HUES64 (cell line): ENCODE measurements at regions not wholly inside any gene's neighbourhood (a gene's known extent, or its start where the extent isn't known, plus 50 kb on each side); places are given as distances from the start of the nearest gene placed in this dataset.

Experiments
- H3K27ac ChIP-seq: 2 replicates; pipeline ENCODE4 v1.7.0; 2013; ENCODE audit warnings: low read depth, low read length, inconsistent platforms
- H3K27me3 ChIP-seq: 2 replicates; pipeline ENCODE4 v1.6.1; 2013; ENCODE audit warnings: mild to moderate bottlenecking, low read length; ENCODE audit not compliant: insufficient read depth
- H3K36me3 ChIP-seq: 2 replicates; pipeline ENCODE4 v1.6.1; 2013; ENCODE audit warnings: mild to moderate bottlenecking, low read length; ENCODE audit not compliant: insufficient read depth
- H3K4me1 ChIP-seq: 2 replicates; pipeline ENCODE4 v1.6.1; 2013; ENCODE audit warnings: mild to moderate bottlenecking, low read length, moderate library complexity; ENCODE audit not compliant: insufficient read depth
- H3K4me3 ChIP-seq: 2 replicates; pipeline ENCODE4 v1.5.1; 2013; ENCODE audit warnings: mild to moderate bottlenecking, low read length, moderate library complexity
- H3K9ac ChIP-seq: 2 replicates; pipeline ENCODE4 v1.6.1; 2013; ENCODE audit warnings: mild to moderate bottlenecking, low read depth, low read length
- H3K9me3 ChIP-seq: 2 replicates; pipeline ENCODE4 v1.6.1; 2013; ENCODE audit warnings: low read depth, low read length; ENCODE audit not compliant: insufficient read depth
- WGBS: fragments of 150-250, 120-280 bp; methylation state at CpG from one replicate; pipeline ENCODE4 v1.1.7; 2013; ENCODE audit warnings: missing lambda C conversion rate; 5-methylcytosine and 5-hydroxymethylcytosine counted together

DNA sequence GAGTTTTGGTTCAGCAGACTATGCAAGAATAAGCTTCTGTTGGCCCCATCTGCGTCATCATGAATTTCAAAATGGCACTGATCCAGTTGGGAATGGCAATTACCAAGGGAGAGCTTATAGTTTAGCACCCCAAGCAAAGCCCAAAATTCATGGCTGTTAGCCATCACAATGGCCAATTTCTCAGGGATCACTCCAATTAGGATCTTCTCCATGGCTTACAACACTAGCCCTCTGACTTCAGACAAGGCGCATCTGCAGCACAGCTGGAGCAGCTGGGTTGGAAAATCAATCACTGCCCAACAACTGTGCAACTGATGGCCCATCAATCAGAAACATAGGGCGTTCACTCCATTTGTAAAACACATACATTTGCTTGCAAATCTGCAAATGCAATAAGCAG, 273.6 kb downstream of the SRBD1 start:
- Histone ChIP-seq H3K27ac (no peak overlapping the region), H3K4me1 (0 out of 2 replicates have a peak, but pooled peaks cover 4% of the 10 kb centered on the region), H3K27me3 (no peaks in the 10 kb centered on the region), H3K36me3 (no peaks in the 10 kb centered on the region), H3K9me3 (no peaks in the 10 kb centered on the region), H3K4me3 (no peak overlapping the region), H3K9ac (no peak overlapping the region)
- WGBS = 96% methylated on average over 3 of the region's 3 CpGs

DNA sequence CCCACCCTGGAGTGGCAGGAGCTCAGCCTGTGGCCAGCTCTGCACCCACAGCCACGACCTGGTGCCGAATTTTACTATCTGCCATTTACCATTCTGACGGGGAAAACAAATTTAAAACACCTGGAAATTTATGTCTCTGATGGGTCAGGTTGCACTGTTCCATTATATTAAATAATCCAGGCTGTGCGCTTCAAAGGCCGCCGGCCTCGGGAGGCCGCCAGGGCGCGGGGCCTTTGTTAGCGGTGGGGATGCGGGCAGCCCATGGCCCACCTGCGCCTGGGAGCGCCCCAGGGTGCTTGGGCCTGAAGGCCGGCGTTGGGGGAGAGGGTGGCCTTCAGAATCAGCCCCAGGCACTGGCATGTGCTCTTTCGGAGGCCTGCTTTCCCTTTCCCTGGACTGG, 276.9 kb downstream of the SRBD1 start:
- Histone ChIP-seq H3K9me3 (no peaks in the 10 kb centered on the region), H3K4me1 (0 out of 2 replicates have a peak, but pooled peaks cover 4% of the 10 kb centered on the region), H3K4me3 (no peak overlapping the region), H3K9ac (no peak overlapping the region), H3K27ac (no peak overlapping the region), H3K36me3 (no peaks in the 10 kb centered on the region), H3K27me3 (no peaks in the 10 kb centered on the region)
- 97% methylated on average over 17 of the region's 17 CpGs for WGBS

DNA sequence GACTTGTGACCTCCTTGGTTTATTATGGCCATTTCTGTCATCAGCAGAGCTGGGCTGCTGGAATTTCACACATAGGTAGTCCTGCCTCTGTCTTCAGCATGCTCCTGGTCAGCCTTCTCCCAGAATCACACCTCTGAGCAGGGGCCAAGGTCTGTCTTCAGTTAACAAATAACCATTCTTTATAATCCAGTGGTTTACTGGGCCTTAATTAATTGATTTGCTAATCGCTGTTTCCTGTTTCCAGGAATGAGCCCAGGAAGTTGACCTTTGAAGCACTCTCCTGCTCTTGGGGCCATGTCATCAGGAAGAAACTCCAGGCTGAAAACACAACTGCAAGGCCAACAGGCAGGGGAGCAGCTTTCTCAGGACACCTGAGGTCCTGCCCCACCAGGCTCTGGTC, 278.5 kb downstream of the SRBD1 start:
- Histone ChIP-seq H3K9me3 (no peaks in the 10 kb centered on the region), H3K27ac (no peak overlapping the region), H3K4me1 (0 out of 2 replicates have a peak, but pooled peaks cover 4% of the 10 kb centered on the region), H3K27me3 (no peaks in the 10 kb centered on the region), H3K36me3 (no peaks in the 10 kb centered on the region), H3K9ac (no peak overlapping the region), H3K4me3 (no peak overlapping the region)
- WGBS = 88% methylated on average over 1 of the region's 1 CpG

DNA sequence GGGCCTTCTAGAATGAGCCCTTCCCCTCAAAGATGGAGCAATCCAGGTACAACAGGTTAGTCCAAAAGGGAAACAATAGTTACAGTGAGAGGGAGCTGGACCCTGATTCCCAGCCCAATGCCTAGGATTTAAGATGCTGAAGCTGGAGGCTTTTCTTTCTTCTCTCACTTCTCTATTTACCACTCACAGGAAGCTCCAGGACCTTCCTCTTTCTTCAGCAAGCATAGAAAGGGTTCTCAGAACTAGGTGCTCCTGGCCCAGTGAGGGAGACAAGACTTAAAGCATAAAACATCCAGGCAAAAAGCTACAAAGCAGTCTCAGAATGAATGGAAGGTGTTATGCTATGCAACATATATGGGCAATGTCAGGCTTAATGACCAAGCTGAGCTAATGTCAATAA, 279.0 kb downstream of the SRBD1 start:
- no peak overlapping the region for H3K4me3 ChIP-seq

DNA sequence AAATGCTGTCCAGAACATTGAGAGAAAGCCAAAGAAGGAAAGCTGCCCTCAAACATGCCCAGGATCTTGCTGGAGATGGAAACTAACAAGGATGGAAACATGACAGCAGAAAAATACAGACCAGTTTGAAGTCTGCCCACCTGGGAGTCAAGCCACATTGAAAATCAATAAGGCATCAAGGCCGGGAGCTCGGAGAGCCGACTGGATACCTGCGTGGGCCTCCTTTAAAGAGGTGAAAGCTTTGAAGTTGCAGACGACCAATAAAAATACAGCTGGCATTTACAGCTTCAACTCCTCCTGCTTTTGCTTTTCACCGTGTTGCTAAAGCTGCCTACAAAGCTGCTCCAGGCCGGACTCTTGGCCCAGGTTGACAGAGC, 279.7 kb downstream of the SRBD1 start:
- Histone ChIP-seq H3K9ac (no peak overlapping the region), H3K4me3 (no peak overlapping the region), H3K36me3 (no peaks in the 10 kb centered on the region), H3K4me1 (0 out of 2 replicates have a peak, but pooled peaks cover 4% of the 10 kb centered on the region), H3K27ac (no peak overlapping the region), H3K27me3 (no peaks in the 10 kb centered on the region), H3K9me3 (no peaks in the 10 kb centered on the region)
- 90% methylated on average over 7 of the region's 7 CpGs for WGBS

More for the DNA sequence above, 279.0 kb downstream of the SRBD1 start:
- H3K9ac ChIP-seq = no peak overlapping the region
- no peaks in the 10 kb centered on the region for H3K36me3 ChIP-seq
- 0 out of 2 replicates have a peak, but pooled peaks cover 4% of the 10 kb centered on the region for H3K4me1 ChIP-seq
- no peak overlapping the region for H3K27ac ChIP-seq
- no peaks in the 10 kb centered on the region for H3K27me3 ChIP-seq
- H3K9me3 ChIP-seq = no peaks in the 10 kb centered on the region

DNA sequence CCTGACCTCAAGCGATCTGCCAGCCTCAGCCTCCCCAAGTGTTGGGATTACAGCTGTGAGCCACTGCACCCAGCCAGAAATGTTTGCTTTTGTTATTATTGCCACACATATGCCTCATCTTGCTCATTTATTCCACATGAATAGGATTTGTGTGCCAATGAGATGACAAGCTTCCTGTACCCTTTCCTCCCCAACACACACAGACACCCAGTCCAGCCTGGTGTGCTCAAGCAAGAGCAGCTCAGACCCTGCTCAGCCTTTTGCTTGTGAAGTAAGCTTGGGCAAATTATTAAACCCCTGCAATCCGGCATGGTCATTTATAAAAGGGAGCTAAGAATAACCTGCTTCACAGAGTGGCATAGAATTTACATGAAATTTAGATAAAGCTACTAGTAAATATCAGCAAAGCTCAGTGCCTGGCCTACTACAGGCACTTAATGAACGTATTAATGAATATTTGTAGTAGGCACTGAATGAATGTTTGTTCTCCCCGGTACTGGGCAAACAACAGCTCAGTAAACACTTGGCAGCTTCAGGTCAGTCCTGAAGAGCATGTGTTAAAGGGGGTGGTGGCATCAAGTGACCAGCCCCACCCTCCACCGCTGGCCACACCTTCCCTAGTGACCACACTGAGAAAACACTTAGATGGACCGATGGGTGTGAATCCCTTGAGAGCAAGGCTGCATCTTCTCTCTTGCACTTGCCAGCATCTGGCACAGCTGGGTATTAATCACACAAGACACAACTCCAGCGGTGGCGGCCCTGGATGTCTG, 280.2 kb downstream of the SRBD1 start:
- Histone ChIP-seq H3K27ac (no peak overlapping the region), H3K9me3 (no peaks in the 10 kb centered on the region), H3K36me3 (no peaks in the 10 kb centered on the region), H3K27me3 (no peaks in the 10 kb centered on the region), H3K4me3 (no peak overlapping the region), H3K9ac (no peak overlapping the region), H3K4me1 (0 out of 2 replicates have a peak, but pooled peaks cover 4% of the 10 kb centered on the region)
- 89% methylated on average over 8 of the region's 8 CpGs for WGBS

DNA sequence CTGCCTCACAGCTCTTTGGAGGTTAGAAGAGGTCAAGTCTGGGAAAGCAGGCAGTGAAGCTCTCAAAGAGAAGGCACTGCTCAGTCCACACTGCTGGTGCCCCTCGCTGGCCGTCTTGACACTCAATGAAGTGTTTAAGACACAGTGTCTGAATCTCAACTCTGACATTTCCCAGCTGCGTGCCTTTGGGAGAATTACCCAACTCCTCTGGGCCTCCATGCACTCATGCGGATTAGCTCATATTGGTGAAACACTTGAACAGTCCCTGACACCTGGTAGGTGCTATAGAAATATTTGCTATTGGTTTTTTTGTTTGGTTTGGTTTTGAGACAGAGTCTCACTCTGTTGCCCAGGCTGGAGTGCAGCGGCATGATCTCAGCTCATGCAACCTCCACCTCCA, 281.0 kb downstream of the SRBD1 start:
- Histone ChIP-seq H3K27ac (no peak overlapping the region), H3K9ac (no peak overlapping the region), H3K27me3 (no peaks in the 10 kb centered on the region), H3K9me3 (no peaks in the 10 kb centered on the region), H3K4me1 (0 out of 2 replicates have a peak, but pooled peaks cover 4% of the 10 kb centered on the region), H3K36me3 (no peaks in the 10 kb centered on the region), H3K4me3 (no peak overlapping the region)
- WGBS = 91% methylated on average over 5 of the region's 5 CpGs

- H3K27ac ChIP-seq = no peak overlapping the region
- no peak overlapping the region for H3K4me3 ChIP-seq
- H3K9ac ChIP-seq = no peak overlapping the region
- 75% methylated on average over 7 of the region's 7 CpGs for WGBS
- 0 out of 2 replicates have a peak, but pooled peaks cover 2% of the 10 kb centered on the region for H3K9me3 ChIP-seq
- no peaks in the 10 kb centered on the region for H3K36me3 ChIP-seq
- H3K4me1 ChIP-seq = 0 out of 2 replicates have a peak, but pooled peaks cover 4% of the 10 kb centered on the region
- H3K27me3 ChIP-seq = no peaks in the 10 kb centered on the region
These were observed 281.9 kb downstream of the SRBD1 start for GRCh38 chr2:45329045-45329677.

GRCh38 chr2:45328264-45328870, 282.7 kb downstream of the SRBD1 start:
- peaks cover 6% of the 10 kb centered on the region; the same call in 1 of the 2 replicates for H3K9me3 ChIP-seq
- no peak overlapping the region for H3K9ac ChIP-seq
- 0 out of 2 replicates have a peak, but pooled peaks cover 4% of the 10 kb centered on the region for H3K4me1 ChIP-seq
- no peak overlapping the region for H3K27ac ChIP-seq
- H3K36me3 ChIP-seq = no peaks in the 10 kb centered on the region
- H3K27me3 ChIP-seq = no peaks in the 10 kb centered on the region
- H3K4me3 ChIP-seq = no peak overlapping the region
- 95% methylated on average over 3 of the region's 3 CpGs for WGBS

DNA sequence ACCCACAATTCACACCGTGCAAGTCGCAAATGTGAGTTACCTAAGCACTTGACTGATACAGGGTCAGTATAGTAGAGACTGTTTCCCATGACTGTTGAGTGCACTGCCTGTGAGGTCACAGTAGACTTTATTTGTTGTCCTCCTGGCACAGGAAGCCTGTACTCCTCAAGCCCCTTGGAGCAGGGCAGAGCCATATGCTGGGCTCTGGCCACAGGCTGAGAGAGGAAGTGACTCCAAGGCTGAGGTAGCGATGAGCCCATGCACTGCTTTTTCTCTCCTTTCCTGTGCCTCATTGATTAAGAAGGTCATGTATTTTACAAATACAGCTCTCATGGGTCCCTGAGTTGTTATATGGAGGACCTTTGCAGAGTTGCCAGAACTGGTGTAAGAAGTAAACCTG, 287.7 kb downstream of the SRBD1 start:
- no peaks in the 10 kb centered on the region for H3K36me3 ChIP-seq
- H3K27ac ChIP-seq = no peak overlapping the region
- H3K9ac ChIP-seq = no peak overlapping the region
- WGBS = 98% methylated on average over 3 of the region's 3 CpGs
- H3K9me3 ChIP-seq = peaks cover 6% of the 10 kb centered on the region; the same call in 1 of the 2 replicates
- peaks cover 8% of the 10 kb centered on the region; the same call in 1 of the 2 replicates for H3K4me1 ChIP-seq
- H3K27me3 ChIP-seq = no peaks in the 10 kb centered on the region
- H3K4me3 ChIP-seq = no peak overlapping the region

GRCh38 chr2:45320956-45321355, 290.1 kb downstream of the SRBD1 start:
- H3K36me3 ChIP-seq = no peaks in the 10 kb centered on the region
- WGBS = 95% methylated on average over 2 of the region's 2 CpGs
- H3K27me3 ChIP-seq = no peaks in the 10 kb centered on the region
- H3K9me3 ChIP-seq = peaks cover 8% of the 10 kb centered on the region; the same call in 1 of the 2 replicates
- H3K4me3 ChIP-seq = no peak overlapping the region
- no peak overlapping the region for H3K9ac ChIP-seq
- H3K4me1 ChIP-seq = peaks cover 8% of the 10 kb centered on the region; the same call in 1 of the 2 replicates
- H3K27ac ChIP-seq = no peak overlapping the region
